HG02981 (cell line): ENCODE measurements at regions not wholly inside any gene's neighbourhood (a gene's known extent, or its start where the extent isn't known, plus 50 kb on each side); places are given as distances from the start of the nearest gene placed in this dataset.
"Not testable (repeated sequence)": the region's sequence is repeated elsewhere in the genome, so short reads cannot be mapped to it uniquely, and the experiment has no call there.

Experiments
- ATAC-seq: cut with Tn5 transposase; IDR thresholded peaks from one replicate; pipeline ENCODE4 v1.9.1; 2021; ENCODE audit warnings: mild to moderate bottlenecking, moderate library complexity; ENCODE audit not compliant: unreplicated experiment

DNA sequence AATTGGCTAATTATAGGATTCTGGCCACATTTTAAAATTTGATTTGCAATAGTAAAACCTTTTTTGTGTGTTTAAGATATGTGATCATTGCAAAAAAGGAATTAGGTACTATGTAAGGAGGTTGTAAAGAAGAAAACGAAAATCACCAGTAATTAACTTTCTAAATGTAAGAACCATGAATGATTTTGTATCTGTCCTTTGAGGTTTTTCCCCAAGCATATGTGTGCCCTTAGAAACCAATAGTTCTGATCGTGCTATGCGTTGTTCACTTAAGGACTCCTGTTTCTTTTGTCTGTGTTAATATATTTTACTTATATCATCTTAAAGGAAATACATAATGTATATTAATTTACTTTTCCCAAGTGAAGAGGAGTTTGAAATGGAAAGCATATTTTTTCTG, 410.2 kb downstream of the PSAT1 start:
- ATAC-seq: peak; percentile 39

DNA sequence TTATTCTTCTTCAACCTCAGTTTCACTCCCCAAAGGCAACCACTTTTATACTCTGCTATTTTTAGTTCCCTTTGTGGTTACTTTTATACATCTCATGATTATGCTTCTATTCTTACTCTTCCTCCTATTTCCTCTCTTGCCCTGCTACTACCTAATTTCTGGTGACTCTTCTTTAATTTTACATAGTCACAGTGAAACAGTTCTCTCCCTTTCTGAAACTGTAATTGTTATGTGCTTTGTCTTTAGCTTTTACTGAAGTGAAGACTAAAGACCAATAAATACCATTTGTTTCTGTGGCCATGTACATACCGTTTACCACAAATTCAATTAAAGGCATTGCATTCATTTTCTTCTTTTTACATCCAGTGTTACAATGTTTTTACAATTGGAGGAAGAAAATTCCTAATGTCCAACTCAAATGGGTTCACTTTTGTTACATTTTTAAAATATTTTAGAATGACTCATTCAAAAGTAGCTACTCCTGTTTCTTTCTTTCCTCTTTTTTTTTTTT, 410.6 kb downstream of the PSAT1 start:
- ATAC-seq: peak; percentile 94

DNA sequence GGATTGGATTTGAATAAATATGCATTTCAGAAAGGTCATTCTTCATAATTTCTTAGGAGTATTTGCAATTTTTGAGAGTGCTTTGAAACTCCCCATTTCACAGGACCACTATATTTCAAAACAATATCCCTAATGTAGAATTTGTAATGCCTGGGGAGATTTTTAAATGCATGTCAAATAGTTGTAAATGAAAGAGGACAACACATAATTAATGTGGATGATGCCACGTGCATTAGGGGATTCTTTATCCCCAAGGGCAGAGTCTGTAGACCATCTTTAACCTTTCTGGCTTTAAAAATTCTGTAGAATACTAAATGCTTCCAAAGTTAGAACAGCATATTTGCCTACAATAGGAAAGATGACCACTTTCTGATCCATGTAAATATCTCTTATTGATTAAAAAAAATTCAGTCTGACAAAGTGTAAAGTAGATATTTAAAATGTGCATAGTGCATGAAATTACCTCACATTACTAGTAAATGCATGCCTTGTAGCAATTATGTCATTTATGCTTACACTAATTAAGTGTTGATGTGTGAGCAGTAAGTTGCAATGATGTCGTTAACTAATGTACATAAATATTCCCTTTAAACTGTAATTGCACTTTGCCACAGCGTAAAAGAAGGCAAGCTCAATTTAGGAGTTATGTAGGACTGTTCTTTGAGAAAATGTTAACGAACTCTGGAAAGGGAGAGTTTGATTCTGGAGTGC, 416.1 kb downstream of the PSAT1 start:
- no peak for ATAC-seq

DNA sequence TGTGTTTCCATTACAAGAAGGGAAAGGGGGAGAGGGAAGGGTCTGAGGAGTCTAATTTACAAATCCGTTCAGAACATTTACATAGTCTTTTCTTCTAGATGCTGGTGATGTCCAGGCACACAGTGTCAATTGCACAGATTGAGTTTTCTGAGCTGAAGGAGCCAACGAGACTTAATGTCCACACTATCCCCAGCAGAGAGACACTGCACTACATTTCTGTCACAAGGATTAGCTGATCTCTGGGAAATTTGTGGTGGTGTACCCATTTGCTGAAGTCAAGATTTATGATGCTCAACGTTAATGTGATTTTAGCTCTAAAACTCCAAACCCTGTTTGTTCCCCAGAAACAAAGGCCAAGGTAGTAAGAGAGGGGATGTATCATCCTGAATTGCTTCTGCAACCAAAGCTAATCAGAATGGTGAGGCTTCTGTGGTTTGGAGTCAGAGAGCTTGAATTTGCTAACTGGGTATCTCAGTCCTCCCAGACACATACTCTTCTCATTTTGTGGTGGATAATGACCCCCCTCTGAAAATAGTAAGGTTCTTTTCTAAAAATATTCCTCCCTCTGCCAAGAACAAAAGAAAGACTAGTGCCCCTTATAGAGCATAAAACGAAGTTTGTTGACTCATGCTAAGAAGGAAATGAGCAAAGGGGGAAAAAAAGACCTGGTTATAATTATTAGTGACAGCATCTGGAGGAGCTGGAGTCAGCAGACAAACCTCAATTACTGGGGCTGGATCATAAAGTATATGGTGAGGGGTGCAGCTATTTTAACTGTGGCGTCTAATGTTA, 416.9 kb downstream of the PSAT1 start:
- ATAC-seq: no peak

DNA sequence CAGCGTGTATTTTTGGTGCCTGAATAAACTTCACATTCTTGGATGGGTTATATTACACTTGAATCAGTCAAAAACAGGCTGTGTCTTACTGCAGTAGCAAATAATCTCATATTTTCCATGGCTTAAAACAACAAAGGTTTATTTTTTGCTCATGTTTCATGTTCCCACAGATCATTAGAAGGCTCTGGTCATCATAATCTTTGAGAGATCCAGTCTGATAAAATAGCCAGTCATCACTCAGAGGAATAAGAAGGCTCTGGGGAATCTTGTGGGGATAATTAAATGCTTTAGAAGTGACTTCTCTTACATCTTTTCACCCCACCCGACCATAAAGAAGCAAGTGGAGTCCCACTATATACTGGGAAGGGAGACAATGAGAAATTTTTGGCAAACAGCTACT, 417.7 kb downstream of the PSAT1 start:
- no peak for ATAC-seq

DNA sequence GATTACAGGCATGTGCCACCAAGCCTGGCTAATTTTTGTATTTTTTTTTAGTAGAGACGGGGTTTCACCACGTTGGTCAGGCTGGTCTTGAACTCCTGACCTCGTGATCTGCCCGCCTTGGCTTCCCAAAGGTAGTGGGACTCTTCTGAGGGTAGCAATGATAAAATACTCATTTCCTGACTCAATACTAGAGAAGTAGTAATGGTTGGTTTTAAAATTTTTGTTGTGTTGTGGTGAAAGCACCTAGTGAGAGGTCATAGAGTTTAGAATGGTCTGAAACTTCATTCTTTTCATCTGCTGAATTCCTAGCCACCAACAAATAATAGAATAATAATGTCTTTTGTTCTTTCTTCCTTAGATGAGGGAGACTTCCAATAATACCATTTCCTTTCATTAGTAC, 422.1 kb downstream of the PSAT1 start:
- ATAC-seq: not testable (repeated sequence)

DNA sequence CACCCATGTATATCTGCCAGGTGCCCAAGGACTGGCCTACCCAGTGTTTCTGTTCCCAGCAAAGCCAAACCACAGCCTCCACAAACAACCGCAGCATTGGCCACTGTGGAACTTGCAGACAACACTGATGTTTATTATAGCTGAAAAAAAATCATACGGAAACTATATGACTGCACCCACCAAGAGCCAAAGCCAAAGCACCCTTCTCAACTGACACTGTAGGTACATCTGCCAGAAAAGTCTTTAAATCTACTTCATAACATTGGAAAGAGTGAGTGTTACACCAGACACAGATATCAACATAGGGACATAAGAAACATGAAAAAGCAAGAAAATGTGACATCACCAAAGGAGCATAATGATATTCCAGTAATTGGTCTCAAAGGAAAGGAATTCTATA, 428.0 kb downstream of the PSAT1 start:
- ATAC-seq: no peak

DNA sequence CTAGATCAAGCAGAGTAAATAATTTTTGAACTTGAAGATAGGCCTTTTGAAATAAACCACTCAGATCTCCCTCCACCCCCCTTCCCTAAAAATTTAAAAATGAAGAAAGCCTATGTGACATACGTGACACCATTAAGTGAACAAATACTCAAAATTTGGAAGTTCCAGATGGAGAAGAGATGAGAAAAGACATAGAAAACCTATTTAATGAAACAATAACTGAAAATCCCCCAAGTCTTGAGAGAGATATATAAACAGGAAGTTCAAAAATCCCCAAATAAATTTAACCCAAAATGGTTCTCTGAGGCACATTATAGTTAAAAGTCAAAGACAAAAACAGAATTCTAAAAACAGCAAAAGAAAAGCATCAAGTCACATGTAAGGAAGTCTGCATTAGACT, 428.6 kb downstream of the PSAT1 start:
- ATAC-seq: no peak

DNA sequence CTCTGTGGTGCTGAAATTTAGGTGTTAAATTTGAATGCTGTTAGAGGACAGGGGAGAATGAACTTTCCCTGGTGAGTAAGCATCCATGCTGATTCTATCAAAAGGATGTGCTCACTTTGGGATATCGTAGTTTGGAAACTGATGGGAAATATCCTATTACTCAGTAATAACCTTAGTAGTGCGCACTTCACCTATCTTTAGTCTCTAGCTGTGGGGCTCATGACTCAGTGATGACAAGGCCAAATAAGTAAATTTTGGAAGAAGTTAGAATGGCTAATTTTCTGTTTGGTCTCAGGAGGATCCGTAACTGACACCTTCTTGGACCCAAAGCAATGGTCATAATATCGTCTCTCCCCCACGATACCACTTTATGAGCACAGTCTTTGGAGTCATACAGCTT, 448.4 kb downstream of the PSAT1 start:
- no peak for ATAC-seq

DNA sequence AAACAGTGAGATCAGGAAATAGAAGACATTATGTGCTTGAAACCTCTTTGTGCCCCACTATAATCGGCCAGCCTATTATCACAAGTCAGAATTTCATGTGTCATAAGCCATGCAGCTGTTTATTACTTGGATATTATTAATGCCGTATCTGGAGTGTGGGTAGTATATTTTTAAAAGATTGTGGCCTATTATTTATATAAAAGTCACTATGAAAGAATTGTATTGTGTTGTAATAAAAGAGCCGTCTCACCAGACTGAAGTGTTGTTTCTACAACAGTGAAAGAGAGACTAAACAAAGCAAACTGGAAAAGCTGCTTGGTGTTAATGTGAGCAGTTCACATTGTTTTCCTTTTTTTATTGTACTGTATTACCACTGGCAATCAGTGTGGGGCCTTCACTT, 449.1 kb downstream of the PSAT1 start:
- ATAC-seq: no peak

DNA sequence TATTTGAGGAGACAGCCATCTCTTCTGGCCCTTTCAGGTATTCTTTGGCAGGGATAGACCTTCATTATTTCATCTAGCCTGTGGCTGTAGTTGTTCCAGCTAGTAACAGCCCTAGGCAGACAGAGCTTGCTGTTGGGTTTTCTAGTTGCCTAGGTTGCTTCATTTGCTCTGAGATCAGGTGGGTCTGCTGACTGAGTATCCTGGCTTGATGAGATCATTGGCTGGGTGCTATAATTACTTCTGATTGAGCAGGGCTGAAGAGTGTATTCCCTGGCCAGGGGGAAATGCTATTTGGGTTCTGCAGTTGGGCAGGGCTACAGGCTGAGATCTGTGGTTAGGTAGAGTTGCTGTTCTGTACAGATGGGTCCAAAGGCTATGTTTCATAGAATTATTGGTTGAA, 456.1 kb downstream of the PSAT1 start:
- ATAC-seq: no peak

DNA sequence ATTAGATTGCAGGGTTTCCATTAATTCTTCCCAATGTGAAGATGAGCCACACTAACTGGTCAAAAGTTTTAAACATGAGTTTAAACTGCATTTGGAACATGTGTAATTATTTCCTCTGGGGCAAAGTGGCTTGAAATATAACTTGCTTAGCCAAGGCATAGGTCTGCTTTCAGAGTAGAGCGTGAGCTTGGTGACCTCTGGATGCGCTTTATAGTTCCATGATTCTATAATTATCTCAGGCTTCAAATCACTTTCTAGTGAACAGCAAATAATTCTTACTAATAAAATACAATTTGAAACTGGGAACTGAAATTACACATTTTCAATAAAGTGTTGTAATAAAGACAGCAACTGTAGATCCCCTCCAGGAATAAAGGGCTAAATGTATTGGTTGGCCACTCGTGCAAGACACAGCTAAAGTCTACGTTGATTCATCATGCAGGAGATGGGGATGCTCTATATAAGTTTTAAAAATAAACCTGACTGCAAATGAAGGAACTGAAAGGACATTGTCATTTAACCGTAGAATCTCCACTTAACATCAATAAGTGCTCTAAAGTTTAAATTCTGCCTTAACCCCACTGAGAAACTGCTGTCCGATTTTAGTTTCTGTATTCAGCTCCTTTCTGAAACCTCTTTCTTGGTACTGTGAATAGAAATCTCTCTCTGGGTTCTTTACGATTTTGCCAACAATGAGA, 460.0 kb downstream of the PSAT1 start:
- peak; percentile 75 for ATAC-seq

DNA sequence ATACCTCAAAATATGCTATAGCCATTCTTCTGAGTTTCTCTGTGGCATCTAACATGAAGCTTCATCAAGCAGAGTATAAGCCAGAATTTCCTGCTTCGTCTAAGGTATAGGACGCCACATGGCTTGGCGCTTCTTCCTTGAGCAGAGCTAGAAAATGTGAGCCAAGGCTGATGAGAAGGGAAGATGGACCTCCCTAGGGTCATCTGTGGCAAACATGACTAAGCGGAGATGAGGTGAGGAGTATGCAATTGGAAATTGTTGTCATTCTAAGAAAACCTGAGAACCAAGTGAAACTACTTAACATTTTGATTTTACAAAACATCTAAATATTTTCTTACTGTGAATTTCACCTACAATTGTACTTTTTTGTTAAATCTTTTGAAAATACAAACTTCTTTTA, 466.5 kb downstream of the PSAT1 start:
- ATAC-seq: no peak

DNA sequence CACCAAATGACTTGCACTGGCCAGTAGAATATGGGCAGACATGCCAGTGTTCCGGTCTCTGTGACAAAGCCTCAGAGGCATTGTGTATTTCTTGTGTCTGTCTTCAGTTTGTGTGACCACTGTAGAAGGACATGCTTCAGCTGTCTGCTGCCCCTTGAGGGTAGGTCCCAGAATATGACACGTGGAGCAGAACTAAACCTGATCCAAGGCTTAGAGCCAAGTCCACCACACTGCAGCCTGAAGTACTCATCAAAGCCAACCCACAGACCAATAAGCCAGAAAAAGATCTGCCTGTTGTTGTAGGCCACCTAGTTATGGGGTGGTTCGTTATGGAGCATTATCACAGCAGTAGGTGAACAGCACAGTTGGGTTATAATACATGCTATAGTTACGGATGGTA, 468.9 kb downstream of the PSAT1 start:
- no peak for ATAC-seq

DNA sequence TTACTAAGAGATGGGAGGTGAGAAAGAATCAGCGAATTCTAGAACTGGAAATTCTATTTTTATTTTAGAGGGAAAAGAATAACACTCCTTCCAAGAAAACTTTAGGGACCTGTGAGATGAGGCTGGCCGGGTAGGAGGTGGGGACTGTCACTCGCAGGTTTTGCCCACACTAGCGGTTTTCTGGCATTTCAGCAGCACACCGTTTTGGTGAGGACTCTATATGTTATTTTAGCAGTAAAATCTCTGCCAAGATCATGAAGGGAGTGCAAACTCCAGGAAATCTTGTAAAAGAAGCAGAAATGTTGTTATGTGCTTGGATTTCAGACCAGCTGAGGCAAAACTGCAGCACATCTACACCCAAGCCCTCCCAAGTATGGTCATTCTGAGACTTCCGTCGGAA, 470.6 kb downstream of the PSAT1 start:
- no peak for ATAC-seq

DNA sequence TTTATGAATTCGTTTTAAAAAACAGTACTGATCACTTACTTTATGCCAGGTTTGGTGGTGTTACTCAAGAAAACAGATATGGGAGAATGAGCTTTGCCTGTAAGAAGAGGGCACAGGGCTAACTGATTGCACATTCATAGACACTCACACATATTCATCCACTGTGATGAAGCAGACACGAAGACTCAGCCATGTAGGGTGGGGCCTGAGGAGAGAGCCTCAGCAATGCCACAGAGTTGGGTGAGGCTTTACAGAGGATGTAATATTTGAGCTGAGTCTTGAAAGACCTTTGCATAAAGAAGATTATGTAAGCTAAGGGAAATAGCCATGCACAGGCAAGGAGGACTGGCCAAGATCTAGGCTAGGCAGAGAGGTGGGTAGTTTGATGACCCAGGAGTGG, 472.8 kb downstream of the PSAT1 start:
- no peak for ATAC-seq

DNA sequence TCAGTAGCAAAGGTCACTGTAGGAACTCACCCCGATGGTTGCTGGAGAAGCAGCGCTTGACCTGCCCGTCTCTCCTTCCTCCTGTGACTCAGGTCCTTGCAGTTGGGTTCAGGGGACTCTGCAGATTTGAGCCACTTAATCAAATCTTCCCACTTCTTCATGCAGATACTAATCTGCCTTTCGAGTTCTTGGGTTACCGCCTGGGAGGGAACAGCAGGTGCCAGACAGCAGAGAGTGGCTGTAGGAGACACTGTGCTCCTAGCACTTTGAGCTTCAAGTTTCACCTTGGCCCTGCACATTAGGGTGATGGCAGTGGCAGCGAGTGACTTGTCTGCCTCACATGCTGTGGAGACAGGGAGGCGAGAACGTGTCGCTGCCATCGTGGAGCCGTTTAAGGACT, 478.3 kb downstream of the PSAT1 start:
- no peak for ATAC-seq

DNA sequence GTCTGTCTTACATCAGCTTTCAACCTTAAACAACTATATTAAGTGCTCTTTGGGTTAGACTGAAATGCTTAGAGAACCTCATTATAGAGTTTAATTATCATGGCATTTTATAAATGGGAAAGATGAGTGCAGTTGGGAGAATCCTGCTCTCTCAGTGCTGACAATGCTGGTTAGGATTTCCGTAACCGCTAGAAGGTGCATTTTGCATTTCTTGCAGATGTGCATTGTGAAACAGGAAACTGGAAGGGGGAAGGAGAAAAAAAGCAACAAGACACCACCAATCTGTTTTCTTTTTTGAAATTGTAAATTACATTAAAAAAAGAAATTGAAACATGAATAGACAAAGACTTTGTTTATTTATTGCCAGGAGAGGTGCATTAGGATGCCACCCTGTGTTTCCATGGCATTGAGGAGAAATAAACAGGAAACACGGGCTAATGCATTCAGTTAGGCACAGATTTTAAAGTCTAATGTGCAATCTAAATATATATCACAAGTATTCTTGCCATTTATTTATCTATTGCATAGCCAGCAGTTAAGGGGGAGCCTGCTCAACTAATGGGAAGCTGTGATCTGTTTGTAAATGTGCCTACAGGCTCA, 478.9 kb downstream of the PSAT1 start:
- no peak for ATAC-seq

DNA sequence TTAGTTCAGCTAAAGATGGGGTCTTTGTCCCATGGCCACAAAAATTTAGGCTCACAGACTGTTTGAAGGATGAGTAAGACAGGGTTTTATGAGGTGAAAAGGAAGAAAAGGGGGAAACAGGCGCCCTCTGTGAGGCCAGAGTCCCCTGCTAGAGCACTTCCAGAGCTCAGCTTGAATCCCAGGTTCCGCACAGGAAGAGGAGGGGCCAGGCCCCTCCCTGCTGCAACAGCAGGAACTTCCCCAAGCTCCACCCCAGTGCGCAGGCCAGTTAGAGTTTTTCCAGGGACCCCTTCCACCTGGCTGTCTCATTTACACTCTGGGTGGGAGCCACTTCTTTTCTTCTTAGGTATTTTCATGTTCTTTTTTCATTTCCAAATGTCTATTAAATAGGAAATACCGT, 480.8 kb downstream of the PSAT1 start:
- ATAC-seq: no peak

DNA sequence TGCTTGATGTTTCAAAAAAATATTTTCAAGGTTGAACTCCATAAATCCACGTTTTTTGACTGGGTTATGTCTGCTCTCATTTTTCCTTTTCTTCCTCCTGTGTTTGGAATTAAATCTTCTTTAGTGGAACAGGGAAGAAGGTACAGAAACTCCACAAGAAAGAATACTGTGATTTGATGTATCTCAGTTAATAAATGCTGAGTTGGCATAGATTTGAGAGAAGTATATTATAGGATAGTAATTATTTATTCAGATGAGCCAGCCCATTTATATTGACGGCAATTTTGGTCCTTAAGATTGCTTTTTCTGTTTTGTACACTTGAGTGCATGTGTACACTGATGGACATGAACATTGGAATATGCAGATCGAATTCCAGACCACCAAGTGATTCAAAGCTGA, 481.4 kb downstream of the PSAT1 start:
- no peak for ATAC-seq

DNA sequence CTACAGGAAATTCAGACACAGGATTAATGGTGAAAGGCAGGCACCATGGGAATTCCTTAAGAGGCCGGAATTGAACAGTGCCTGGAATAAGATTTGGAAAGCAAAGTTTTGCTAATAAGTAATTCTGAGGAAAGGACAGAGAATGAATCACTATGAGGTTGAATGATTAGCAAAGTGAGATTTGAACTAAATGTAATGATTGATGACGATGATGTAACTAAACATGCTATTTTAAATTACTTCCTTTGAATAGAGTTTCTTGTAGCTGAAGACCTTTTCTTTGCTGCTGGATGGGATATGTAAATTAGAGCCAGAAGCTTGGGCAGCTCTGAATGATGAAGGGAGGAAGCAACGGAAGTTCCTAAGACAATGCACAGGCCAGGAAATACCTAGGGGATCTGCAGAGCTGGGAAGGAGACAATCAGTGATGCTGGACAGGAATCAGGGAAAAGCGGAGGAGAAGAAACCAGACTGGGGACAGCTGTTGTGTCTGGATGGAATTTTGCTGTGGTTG, 482.0 kb downstream of the PSAT1 start:
- no peak for ATAC-seq
